HG03442 (cell line): ENCODE measurements at regions not wholly inside any gene's neighbourhood (a gene's known extent, or its start where the extent isn't known, plus 50 kb on each side); places are given as distances from the start of the nearest gene placed in this dataset.

Experiments
- ATAC-seq: cut with Tn5 transposase; IDR thresholded peaks from one replicate; pipeline ENCODE4 v1.9.1; 2021; ENCODE audit warnings: mild to moderate bottlenecking, moderate library complexity; ENCODE audit not compliant: unreplicated experiment

DNA sequence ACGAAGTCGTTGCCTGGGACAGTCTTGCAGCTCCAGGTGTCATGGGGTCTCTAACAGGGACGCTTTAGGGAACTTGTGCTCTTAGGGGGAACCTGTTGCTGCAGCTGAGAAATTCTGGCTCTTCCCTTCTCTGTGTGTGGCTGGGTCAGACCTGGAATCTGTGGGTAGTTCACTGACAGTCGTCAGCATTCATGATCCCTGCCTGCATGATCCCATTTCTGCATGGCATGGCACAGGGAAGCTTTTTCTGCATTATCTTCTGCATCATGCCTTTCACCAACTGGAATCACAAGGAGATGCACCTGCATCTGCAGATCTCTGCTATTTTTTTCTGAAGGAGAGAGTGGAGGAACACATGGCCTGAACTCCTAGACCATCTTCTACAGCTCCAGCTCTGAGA, 85.6 kb downstream of the SOX9 start:
- ATAC-seq: no peak

DNA sequence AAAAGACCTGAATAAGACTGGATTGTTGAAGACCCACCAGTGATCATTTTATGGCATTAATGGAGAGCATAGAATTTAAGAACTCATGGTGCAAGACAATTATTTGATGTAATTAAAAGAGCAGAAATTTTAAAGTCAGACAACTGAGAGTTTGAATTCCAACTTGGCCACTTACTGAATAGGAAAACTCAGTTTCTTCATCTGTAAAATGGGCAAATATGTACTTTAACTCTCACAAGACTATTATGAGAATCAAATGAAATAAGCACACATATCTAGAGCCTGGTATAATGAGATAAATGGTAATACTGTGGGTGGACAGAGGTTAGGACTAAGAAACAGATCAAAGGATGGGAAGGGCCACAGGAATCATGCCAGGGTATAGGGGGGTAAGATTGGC, 88.0 kb downstream of the SOX9 start:
- no peak for ATAC-seq

DNA sequence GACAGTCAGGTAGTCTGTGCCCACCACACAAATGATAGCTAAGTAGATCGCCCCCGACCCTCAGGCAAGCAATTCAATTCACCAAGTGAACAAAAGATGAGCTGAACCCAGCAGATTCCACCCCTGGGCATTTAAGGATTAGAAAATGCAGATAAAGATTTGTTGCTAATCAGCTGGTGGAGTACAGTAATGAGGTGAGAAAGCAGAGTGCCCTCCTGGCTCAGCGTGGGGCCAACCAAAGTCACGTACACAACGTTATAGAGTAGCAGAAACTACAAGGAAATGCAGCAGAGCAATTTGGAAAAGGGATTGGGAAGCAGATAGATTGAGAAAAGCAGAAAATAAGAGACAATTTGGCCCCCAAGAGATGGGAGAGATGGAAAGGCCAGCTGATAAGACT, 91.2 kb downstream of the SOX9 start:
- no peak for ATAC-seq

DNA sequence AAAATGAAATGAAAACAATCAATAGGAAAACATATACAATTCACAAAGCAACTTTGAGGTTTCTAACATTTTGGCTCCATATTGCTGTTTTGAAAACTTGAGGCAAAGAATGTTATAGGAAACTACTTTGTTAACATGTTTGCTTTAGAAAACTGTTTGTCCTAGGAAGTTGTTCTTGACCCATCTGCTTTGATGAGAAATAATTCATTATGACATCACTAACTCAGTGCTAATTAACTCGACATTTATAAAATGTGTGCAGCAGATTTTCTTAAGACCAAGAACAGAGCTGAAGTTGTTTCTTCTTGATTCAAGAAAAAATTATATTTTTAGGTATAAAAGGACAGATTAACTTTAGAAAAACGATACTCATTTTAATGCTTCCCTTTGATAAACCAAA, 94.7 kb downstream of the SOX9 start:
- ATAC-seq: no peak

DNA sequence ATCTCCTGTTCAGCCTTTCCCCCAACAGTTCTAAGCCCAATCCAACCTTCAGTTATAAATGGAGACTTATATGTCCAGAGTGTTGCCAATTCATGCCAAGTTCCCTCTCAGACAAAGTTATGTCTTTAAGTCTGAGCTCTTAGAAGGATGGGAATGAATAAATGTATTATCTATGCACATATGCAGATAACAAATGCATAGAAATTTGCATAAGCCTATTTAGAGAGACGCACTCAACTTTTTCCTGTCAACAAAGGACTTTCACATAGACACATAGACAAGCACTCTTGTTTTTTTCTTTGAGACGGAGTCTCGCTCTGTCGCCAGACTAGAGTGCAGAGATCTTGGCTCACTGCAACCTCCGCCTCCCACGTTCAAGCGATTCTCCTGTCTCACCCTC, 95.1 kb downstream of the SOX9 start:
- no peak for ATAC-seq

DNA sequence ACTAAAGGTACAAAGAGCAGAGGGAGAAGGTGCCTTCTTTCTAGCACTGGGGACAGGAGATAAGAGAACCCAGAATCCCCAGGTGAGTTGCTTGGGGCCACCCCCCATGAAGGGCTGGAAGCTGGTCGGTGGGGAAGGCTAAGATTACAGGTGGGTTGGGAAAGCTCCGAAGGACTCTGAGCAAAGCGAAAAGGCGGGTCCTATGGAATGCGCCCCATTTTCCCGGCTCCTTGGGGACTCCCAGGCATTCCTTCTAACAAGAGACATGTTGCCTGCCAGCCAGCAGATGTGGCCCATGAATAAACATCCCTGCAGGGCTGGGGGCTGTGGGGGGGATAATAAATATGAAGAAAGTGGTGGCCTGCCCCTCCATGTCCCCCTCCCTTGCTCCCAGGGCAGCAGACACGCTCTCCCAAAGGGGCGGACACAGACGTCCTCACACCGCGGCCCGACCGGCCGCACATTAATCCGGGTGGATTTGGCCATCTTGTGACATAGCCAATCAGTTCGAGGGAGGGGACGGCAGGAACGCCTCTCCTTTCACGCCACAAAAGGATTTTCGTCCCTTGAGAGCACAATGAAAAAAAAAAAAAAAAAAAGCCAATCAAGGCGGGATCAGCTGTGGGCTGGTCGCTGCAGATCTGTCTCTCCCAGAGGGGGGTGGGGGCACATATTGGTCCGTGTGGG, 98.5 kb downstream of the SOX9 start:
- ATAC-seq: no peak

DNA sequence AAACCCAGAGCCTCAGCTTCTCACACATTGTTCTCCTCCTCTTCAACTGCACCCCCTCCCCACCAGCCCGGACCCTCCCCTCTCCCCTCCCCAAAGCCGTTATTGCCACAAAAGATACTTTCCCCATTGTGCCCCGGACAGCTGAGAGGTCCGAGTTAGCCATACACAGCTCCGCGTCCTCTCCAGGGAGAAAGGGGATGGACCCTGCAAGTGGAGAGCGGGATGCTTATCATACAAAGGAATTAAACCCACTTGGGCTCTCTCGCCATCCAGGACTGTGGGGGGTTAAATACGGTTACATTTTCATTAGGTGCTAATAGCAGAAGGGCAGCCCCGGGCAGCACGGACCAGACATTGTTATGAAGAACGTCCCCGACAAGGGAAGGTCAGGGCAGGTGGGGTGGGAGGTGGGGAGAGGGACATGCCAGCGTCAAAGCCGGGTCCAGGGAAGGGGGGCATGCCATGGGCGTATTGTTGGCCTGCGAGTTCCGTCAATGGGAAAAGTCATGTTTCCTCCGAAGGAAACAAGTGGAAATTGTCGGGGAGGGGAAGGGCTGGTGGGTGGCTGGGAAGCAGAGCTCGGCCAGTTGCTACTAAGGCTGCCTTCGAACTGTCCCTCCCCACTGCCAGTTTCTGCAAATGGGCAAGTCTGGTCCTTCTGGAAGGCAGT, 99.1 kb downstream of the SOX9 start:
- no peak for ATAC-seq

DNA sequence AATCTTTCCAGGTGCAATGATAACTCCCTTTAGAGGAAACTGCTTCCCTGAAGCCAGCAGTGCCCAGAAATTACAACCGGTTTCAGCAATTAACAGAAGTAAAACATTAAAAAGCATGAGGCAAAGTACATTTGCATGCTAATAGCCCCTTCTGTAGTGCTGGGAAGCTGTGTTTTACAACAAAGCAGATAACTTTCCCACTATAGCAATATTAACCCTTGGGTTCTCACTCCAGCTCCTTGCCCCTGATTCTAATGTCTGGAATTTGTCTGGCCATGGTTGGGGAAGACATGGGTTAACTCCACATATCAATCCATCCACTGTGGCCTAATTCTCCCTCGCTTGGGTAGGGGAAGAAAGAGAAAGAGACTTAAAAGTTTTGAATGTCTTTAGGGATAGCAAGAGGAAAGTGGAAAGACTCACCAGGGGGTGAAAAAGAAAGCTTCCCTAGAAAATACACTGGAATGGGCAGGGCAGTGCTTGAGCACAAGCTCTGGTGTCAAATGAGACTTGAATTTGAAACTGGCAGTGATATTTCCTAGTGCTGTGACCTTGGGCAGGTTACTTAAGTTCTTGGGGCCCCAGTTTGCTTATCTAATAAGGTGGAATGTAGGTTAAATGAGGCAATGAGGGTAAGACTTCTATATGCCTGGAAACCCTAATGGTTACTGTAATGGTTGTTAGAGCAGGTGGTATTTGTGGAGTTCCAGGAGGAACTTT, 102.0 kb downstream of the SOX9 start:
- ATAC-seq: no peak

DNA sequence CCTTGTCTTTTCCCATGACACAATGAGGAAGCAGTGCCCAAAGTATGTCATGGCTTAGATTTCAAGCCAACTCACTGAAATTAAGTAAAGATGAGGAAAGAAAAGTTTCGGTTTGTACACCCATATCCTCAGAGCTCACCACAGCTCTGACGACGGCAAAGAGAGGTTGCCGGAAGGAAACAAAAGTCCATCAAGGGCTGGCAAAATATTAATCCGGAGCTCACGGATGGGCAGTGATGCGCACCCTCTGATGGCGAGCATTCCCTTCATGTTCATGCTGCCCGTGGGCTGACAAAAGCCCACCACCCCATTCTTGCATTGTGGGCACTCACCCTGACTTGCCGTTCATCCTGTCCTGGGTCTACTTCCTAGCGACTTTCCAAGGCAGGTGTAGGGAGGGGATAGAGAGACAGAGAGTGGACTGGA, 103.1 kb downstream of the SOX9 start:
- ATAC-seq: no peak

DNA sequence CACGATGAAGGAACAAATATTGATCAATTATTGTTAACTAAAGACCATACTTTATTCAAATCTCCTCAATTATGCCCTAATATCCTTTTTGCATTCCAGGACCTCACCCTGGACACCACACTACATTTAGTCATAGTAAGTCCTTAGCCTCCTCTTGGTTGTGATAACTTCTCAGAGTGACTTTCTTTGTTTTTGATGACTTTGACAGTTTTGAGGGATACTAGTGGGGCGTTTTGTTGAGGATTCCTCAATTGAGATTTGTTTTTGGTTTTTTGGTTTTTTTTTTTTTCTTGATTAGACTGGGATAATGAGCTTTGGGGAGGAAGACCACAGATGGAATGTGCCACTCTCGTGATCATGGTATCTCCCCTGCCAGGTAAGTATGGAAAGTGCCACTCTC, 105.5 kb downstream of the SOX9 start:
- no peak for ATAC-seq

DNA sequence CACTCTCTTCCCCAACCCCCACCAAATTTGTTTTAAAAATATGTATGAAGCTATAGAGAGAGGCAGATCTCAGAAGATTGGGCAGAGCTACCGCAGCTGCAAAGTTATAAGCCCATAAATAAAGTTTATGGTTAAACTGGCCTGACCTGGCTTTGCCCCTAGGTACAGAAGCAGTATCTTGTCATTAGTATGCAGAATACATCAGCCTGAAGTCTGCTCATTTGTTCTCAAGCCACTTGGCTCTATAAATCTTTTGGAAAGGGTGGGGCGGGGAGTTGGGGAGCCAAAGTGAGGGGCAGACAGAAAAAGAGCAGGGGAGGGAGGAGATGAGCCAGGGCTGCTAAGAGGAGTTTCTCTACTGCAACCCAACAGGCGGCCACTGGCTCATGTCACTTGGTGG, 113.2 kb downstream of the SOX9 start:
- no peak for ATAC-seq

DNA sequence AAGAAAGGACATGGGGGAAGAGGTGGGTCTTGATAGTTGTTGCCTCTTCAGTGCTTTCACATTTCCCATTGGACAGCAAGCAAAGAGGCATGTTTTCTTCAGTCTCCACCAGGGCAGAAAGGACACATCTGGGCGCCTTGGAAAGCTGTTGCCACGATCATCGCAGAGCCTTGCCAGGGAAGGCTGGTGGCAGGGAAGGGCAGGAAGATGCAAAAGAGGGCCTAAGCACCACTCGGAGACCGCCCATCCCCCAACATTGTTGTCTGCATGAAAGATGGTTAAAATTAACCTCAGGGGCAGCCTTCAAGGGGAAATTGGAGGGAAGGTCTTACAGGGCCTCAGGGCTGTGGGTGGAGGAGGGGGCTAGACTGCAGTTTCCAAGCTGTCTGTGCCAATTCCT, 114.2 kb downstream of the SOX9 start:
- no peak for ATAC-seq

DNA sequence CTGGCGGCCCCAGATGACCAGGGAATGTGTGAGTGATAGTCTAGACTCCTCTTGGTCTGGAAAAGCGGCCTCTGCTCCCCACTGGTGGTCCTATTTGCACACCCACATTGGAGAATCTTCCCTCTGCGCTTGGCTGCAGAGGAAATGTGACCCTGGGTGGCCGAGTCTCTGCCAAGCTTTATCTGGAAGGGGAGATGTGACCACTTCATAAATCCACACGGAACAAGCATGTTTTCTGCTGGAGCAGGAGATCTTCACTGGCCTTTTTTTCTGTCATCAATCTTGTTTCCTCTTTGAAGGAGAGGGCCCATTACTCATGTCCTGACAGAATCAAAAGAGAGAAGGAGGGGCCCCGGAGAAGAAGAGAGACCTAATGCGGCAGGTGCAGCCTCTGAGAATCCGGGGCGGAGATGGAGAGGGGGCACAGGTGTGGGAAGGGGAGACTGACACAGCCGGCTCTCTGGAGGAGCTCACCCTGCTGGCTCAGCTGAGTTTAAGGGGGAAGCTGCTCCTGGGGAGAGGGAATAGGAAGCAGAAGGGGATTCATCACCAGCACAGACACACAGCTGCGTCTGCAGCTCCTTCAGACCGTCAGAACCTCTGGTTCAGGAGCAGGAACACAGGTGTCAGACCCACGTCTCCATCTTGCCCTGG, 116.3 kb downstream of the SOX9 start:
- no peak for ATAC-seq

DNA sequence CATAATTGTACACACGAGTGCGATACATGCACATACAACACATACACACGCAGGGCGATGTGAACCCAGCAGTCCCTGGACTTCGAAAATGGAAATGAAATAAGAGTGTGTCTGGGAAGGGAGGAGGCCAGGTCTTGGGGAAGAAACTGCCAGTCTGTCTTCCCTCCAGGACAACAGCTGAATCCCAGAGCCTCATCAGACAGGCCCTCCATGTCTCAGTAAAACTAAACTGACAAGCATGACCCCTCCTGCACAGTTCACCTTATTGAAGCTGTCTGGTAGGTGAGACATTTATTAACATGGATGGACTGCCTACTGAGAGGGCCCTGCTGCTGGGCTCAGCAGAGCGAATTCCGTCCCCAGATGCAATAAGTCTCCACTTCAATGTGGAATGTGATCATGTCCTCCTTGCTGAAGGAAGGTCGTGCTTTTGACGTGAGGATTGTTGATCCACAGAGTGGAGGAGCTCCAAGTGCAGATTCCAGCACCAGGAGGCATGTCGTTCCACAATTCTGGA, 117.4 kb downstream of the SOX9 start:
- no peak for ATAC-seq

DNA sequence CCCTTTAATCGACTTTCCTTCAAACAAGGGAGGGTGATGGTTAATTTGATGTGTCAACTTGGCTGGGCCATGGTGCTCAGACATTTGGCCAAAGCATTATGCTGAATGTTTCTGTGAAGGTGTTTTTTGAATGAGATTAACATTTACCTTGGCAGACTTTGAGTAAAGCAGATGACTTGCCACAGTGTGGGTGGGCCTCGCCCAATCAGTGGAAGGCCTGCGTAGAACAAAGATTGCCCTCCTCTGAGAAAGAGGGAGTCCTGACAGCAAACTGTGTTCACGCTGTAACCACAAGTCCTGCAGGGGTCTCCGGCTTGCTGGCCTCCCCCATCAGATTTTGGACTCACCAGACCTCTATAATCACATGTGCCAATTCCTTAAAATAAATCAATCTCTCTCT, 118.7 kb downstream of the SOX9 start:
- ATAC-seq: no peak

DNA sequence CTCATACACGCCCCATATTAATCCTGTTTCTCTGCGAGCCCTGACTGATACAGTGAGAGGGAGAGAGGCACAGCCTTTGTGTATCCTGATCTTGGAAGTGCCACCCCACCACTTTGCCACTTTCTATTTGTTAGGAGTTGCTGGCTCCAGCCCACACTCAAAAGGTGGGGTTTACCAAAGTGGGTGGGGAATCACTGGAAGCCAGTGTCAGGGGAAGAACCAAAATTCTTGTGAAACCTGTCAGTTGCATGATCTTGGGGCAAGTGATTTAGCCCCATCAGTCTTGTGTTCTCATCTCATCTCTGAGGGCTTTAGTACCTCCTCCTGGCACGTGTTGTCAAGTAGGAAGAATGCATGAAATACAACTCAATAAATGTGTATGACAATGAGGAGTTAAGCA, 119.5 kb downstream of the SOX9 start:
- ATAC-seq: no peak

DNA sequence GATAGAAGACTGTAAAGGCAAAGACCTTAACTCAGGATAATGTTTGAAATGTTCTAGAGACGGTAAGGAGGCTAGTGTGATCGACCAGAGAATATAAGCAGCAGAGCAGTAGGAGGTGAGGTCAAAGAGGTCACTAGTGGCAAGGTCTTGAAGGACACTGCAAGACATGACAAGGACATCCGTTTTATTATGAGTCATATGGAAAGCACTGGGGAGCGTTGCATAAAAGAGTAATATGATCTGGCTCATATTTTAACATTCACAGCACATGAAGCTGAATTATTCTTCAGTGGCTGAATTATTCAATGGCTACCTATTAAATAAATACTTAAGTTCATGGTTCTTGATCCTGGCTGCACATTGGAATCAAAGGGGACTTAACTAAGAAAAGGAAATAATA, 123.7 kb downstream of the SOX9 start:
- no peak for ATAC-seq

DNA sequence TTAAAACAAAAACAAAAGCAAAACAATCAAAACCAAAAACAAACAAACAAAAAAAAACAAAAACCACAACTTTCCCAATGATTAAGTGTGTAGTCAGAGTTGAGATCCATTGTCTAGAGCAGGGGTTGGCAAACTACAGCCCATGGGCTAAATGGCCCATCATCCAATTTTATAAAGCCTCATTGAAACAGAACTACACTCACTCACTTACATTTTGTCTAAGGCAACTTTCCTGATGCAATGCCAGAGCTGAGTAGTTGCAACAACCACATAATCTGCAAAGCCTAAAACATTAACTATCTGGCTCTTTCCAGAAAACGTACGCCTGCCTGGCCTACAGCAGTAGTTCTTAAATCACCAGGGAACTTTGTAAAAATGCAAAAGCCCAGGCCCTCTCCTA, 124.1 kb downstream of the SOX9 start:
- no peak for ATAC-seq

DNA sequence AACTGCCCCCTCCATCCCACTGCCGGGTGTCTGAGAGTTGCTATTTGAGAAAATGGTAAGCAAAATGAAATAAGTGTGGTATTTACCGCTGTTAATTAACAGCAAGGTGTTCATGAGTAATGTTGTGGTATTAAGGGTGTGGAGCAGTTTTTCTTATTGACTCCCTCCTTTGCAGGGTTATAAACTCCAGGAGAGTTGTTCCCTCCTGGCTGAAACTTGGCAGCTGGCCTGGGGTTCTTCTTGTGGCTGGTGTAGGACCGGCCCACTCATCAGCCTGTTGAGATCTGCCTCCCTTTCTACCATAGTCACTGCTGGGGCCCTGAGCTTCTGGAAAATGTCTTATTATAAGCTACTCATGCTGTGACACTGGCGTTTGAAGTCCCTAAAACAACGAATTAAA, 128.6 kb downstream of the SOX9 start:
- no peak for ATAC-seq

DNA sequence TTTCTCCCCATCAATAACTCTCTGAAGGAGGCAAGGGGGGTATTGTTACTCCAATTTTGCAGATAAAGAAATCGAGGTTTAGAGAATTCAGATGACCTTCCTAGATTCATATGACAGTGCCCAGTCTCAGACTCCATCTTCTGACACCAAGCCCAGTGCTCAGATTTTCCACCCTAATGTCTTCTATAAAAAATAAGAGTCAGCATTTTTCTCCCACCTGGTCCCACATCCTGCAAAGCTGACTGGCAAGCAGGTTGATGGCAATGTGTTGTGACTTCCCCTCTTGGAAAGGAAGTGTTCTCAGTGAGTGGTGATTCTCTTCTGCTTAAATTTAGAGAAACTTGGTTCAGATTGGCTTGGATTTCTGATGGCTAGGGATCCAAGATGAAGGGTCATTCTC, 129.4 kb downstream of the SOX9 start:
- ATAC-seq: no peak

DNA sequence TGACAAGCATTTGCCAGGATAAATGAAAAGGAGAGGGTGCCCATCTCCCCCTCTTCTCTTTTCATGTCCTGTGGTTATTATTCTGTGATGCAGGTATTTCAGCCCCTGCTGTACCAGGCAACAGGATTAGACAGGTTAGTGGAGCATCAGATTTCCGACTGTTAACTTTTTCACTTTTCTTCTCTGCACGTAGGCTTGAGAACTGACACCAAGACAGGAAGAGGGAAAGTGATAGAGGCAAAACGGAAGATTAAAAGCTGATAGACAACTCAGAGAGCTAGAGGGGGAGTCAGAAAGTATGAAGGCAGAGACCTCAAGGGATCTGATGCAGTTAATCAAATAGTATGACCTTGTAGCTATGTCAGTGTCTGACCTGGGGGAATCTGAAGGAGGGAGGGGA, 132.8 kb downstream of the SOX9 start:
- ATAC-seq: no peak
